NB4 (cell line): ENCODE measurements at regions not wholly inside any gene's neighbourhood (a gene's known extent, or its start where the extent isn't known, plus 50 kb on each side); places are given as distances from the start of the nearest gene placed in this dataset.

Experiments used
- POLR2A ChIP-seq: IDR thresholded peaks from 2 replicates; pipeline ENCODE4 v1.6.1; 2011; ENCODE audit warnings: mild to moderate bottlenecking; ENCODE audit not compliant: insufficient read length; ENCODE audit errors: extremely low read depth
- TF ChIP-seq, protein P1 (sequence below): IDR thresholded peaks from one replicate; pipeline ENCODE4 v1.5.1; 2012; ENCODE audit warnings: low read depth, low read length

- TF ChIP-seq, protein P1, sequence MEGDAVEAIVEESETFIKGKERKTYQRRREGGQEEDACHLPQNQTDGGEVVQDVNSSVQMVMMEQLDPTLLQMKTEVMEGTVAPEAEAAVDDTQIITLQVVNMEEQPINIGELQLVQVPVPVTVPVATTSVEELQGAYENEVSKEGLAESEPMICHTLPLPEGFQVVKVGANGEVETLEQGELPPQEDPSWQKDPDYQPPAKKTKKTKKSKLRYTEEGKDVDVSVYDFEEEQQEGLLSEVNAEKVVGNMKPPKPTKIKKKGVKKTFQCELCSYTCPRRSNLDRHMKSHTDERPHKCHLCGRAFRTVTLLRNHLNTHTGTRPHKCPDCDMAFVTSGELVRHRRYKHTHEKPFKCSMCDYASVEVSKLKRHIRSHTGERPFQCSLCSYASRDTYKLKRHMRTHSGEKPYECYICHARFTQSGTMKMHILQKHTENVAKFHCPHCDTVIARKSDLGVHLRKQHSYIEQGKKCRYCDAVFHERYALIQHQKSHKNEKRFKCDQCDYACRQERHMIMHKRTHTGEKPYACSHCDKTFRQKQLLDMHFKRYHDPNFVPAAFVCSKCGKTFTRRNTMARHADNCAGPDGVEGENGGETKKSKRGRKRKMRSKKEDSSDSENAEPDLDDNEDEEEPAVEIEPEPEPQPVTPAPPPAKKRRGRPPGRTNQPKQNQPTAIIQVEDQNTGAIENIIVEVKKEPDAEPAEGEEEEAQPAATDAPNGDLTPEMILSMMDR: no peak
- no peak for TF ChIP-seq POLR2A
Measured at GRCh38 chr13:52961256-52961910, 67.2 kb upstream of the OLFM4 start.
